IMR-90 (cell line): ENCODE measurements at regions not wholly inside any gene's neighbourhood (a gene's known extent, or its start where the extent isn't known, plus 50 kb on each side); places are given as distances from the start of the nearest gene placed in this dataset.

Experiments
- ATAC-seq: fragments of 200-7000 bp; cut with Tn5 transposase; 2 replicates; pipeline ENCODE4 v1.9.1; 2020; ENCODE audit warnings: low read depth, mild to moderate bottlenecking, moderate library complexity
- BruUV-seq: library from RNA; stranded (reverse); fragments of 400-500 nt; replicated peaks from 2 replicates; lab custom pipeline; 2021; lab: Mats Ljungman, UMichigan
- CTCF ChIA-PET: fragments of 300-600 bp; formaldehyde crosslinking; extraction: SDS; loops from one replicate; lab custom pipeline; 2021; ENCODE audit warnings: antibody characterized with exemption; lab: Yijun Ruan, JAX
- POLR2A ChIA-PET: fragments of 300-600 bp; sonication (Branson Sonifier 250); formaldehyde crosslinking; loops from one replicate; lab custom pipeline; 2022; ENCODE audit warnings: antibody characterized with exemption; ENCODE audit not compliant: unreplicated experiment; lab: Charles Lee
- DNase-seq: peaks from one replicate; pipeline ENCODE4 v3.0.0; 2013
- H2AFZ ChIP-seq: replicated peaks from 2 replicates; pipeline ENCODE3; 2013; ENCODE audit warnings: low read length, mild to moderate bottlenecking; ENCODE audit not compliant: poor library complexity
- H2AK5ac ChIP-seq: 2 replicates; pipeline ENCODE4 v1.6.1; 2013; ENCODE audit warnings: low read depth, low read length, inconsistent platforms
- H2AK9ac ChIP-seq: replicated peaks from 2 replicates; pipeline ENCODE3; 2013; ENCODE audit warnings: mild to moderate bottlenecking, low read depth, low read length, moderate library complexity; ENCODE audit not compliant: poor library complexity
- H2BK120ac ChIP-seq: 2 replicates; pipeline ENCODE4 v1.6.1; 2013; ENCODE audit warnings: low read depth, low read length, inconsistent platforms
- H2BK15ac ChIP-seq: 3 replicates; pipeline ENCODE4 v1.6.1; 2013; ENCODE audit warnings: low read depth, low read length, inconsistent platforms
- H2BK20ac ChIP-seq: 2 replicates; pipeline ENCODE4 v1.6.1; 2013; ENCODE audit warnings: low read depth, mild to moderate bottlenecking, inconsistent platforms, low read length, moderate library complexity
- H2BK5ac ChIP-seq: 2 replicates; pipeline ENCODE4 v1.6.1; 2013; ENCODE audit warnings: mild to moderate bottlenecking, low read depth, low read length, inconsistent platforms; ENCODE audit not compliant: poor library complexity, severe bottlenecking
- H3K14ac ChIP-seq: replicated peaks from 2 replicates; pipeline ENCODE4 v1.6.1; 2013; ENCODE audit warnings: low read depth, low read length, inconsistent platforms
- H3K18ac ChIP-seq: 2 replicates; pipeline ENCODE4 v1.6.1; 2013; ENCODE audit warnings: low read depth, low read length, control low read depth
- H3K23ac ChIP-seq: 2 replicates; pipeline ENCODE4 v1.6.1; 2013; ENCODE audit warnings: low read depth, low read length, inconsistent platforms
- H3K27ac ChIP-seq: 2 replicates; pipeline ENCODE4 v1.5.1; 2013; ENCODE audit warnings: mild to moderate bottlenecking, control low read depth, low read length; ENCODE audit not compliant: insufficient read depth
- H3K27me3 ChIP-seq: 2 replicates; pipeline ENCODE4 v1.6.1; 2013; ENCODE audit warnings: low read length; ENCODE audit not compliant: control insufficient read depth, insufficient read depth
- H3K36me3 ChIP-seq: 2 replicates; pipeline ENCODE4 v1.6.1; 2013; ENCODE audit warnings: low read length, mixed read lengths; ENCODE audit not compliant: control insufficient read depth, insufficient read depth
- H3K4ac ChIP-seq: 2 replicates; pipeline ENCODE4 v1.6.1; 2013; ENCODE audit warnings: low read depth, low read length, inconsistent platforms
- H3K4me1 ChIP-seq: 2 replicates; pipeline ENCODE4 v1.6.1; 2013; ENCODE audit warnings: low read length, mixed read lengths; ENCODE audit not compliant: control insufficient read depth, insufficient read depth
- H3K4me2 ChIP-seq: 2 replicates; pipeline ENCODE4 v1.6.1; 2013; ENCODE audit warnings: low read depth, mild to moderate bottlenecking, control low read depth, low read length, moderate library complexity
- H3K4me3 ChIP-seq: 2 replicates; pipeline ENCODE4 v1.5.1; 2013; ENCODE audit warnings: low read depth, mild to moderate bottlenecking, control low read depth, low read length, moderate library complexity; ENCODE audit not compliant: insufficient read depth
- H3K56ac ChIP-seq: 2 replicates; pipeline ENCODE4 v1.6.1; 2013; ENCODE audit warnings: low read length, inconsistent platforms; ENCODE audit not compliant: insufficient read depth; ENCODE audit errors: extremely low read depth
- H3K79me1 ChIP-seq, 2 experiments: 2 replicates each; pipeline ENCODE4 v1.6.1; 2013; ENCODE audit warnings: low read length in 2 of 2, inconsistent platforms in 1 of 2, low read depth in 1 of 2
- H3K9ac ChIP-seq: 2 replicates; pipeline ENCODE4 v1.6.1; 2013; ENCODE audit warnings: low read depth, low read length, control low read depth
- H3K9me1 ChIP-seq: 2 replicates; pipeline ENCODE4 v1.6.1; 2013; ENCODE audit warnings: low read length, inconsistent platforms; ENCODE audit not compliant: insufficient read depth
- H3K9me3 ChIP-seq: 2 replicates; pipeline ENCODE4 v1.6.1; 2013; ENCODE audit warnings: low read length; ENCODE audit not compliant: control insufficient read depth, insufficient read depth
- H4K20me1 ChIP-seq: 2 replicates; pipeline ENCODE4 v1.6.1; 2013; ENCODE audit warnings: low read length, inconsistent platforms; ENCODE audit not compliant: insufficient read depth
- H4K5ac ChIP-seq: 2 replicates; pipeline ENCODE4 v1.6.1; 2013; ENCODE audit warnings: mild to moderate bottlenecking, low read depth, low read length, control low read depth
- H4K8ac ChIP-seq, 2 experiments: 2 replicates each; pipeline ENCODE4 v1.6.1; 2013; ENCODE audit warnings: low read depth in 2 of 2, low read length in 2 of 2, control low read depth in 1 of 2, inconsistent platforms in 1 of 2
- H4K91ac ChIP-seq: 2 replicates; pipeline ENCODE4 v1.6.1; 2013; ENCODE audit warnings: low read depth, low read length, inconsistent platforms; ENCODE audit not compliant: insufficient read depth
- BHLHE40 ChIP-seq: fragments of 150-350 bp; IDR thresholded peaks from 2 replicates; pipeline ENCODE4 v1.6.1; 2016; ENCODE audit warnings: mild to moderate bottlenecking, low read depth, low read length
- CEBPB ChIP-seq: IDR thresholded peaks from 2 replicates; pipeline ENCODE4 v1.6.1; 2012; ENCODE audit warnings: low read depth, low read length, improper control_type of control experiment
- WGBS, 2 experiments: methylation state at CpG; one replicate each; pipeline versions ENCODE4 v1.1.5 to v1.1.7; 2013; ENCODE audit warnings: missing lambda C conversion rate in 2 of 2; ENCODE audit not compliant: insufficient read length in 1 of 2; ENCODE audit errors: extremely low coverage in 2 of 2; 5-methylcytosine and 5-hydroxymethylcytosine counted together
- dilution Hi-C: fragments of 300-500 bp; cut with HindIII; formaldehyde crosslinking; loops from one replicate; pipeline ENCODE4 v1.14.3; 2018; ENCODE audit warnings: low sequenced_read_pairs; ENCODE audit not compliant: unreplicated experiment
- in situ Hi-C: fragments of 300-500 bp; cut with MboI; formaldehyde crosslinking; loops from 3 replicates; pipeline ENCODE4 v1.14.3; 2019; ENCODE audit warnings: low sequenced_read_pairs, inconsistent platforms, mixed read lengths
- intact Hi-C: fragments of 100-400 bp; cut with micrococcal nuclease; formaldehyde crosslinking; loops from 2 replicates; pipeline ENCODE4 v1.10.0; 2022

- no peaks in the 10 kb centered on the region for H3K9me1 ChIP-seq
- H3K18ac ChIP-seq = no peak overlapping the region
- no peak overlapping the region for H3K4ac ChIP-seq
- no TSS peak for BruUV-seq
- ATAC-seq = no peak
- H3K9ac ChIP-seq = no peak overlapping the region
- no peak overlapping the region for H2BK20ac ChIP-seq
- H4K20me1 ChIP-seq = no peaks in the 10 kb centered on the region
- no peak overlapping the region for H3K4me3 ChIP-seq
- no peak overlapping the region for H2BK15ac ChIP-seq
- intact Hi-C loops (no loop called here), dilution Hi-C loops (no loop called here), in situ Hi-C loops (no loop called here)
- DNase-seq = no peak
- H2BK5ac ChIP-seq = no peak overlapping the region
- no peak overlapping the region for H3K14ac ChIP-seq
- H3K4me1 ChIP-seq = no peaks in the 10 kb centered on the region
- H3K27ac ChIP-seq = no peak overlapping the region
- no peaks in the 10 kb centered on the region for H3K9me3 ChIP-seq
- H3K27me3 ChIP-seq = peaks cover 5% of the 10 kb centered on the region
- H2AK9ac ChIP-seq = no peak overlapping the region
- no peak overlapping the region for H3K4me2 ChIP-seq
- 86% methylated on average over 9 of the region's 11 CpGs; no CpG with 5 or more reads in 1 of the 2 experiments for WGBS, 2 experiments
- ChIA-PET CTCF (no interaction called here), POLR2A (no interaction called here)
- H4K91ac ChIP-seq = no peak overlapping the region
- no peaks in the 10 kb centered on the region for H3K36me3 ChIP-seq
- H2AFZ ChIP-seq = peak overlapping the region; percentile 9
- no peak overlapping the region for H4K8ac ChIP-seq
- no peaks in the 10 kb centered on the region for H3K79me1 ChIP-seq
- no peak overlapping the region for H2AK5ac ChIP-seq
- no peak overlapping the region for H3K56ac ChIP-seq
- H4K5ac ChIP-seq = no peak overlapping the region
- no peak for TF ChIP-seq CEBPB
- TF ChIP-seq BHLHE40 = no peak
- no peak overlapping the region for H3K23ac ChIP-seq
- no peak overlapping the region for H2BK120ac ChIP-seq
Observed at GRCh38 chr2:9724565-9724964, 93.8 kb upstream of the YWHAQ start.
